IPS-20b (cell line): ENCODE measurements at regions not wholly inside any gene's neighbourhood (a gene's known extent, or its start where the extent isn't known, plus 50 kb on each side); places are given as distances from the start of the nearest gene placed in this dataset.

Source experiments
- H3K27ac ChIP-seq: one replicate; pipeline ENCODE4 v1.5.1; 2013; ENCODE audit warnings: low read length
- H3K27me3 ChIP-seq: 2 replicates; pipeline ENCODE4 v1.6.1; 2013; ENCODE audit warnings: mild to moderate bottlenecking, low read length, inconsistent platforms; ENCODE audit not compliant: insufficient read depth
- H3K36me3 ChIP-seq: 2 replicates; pipeline ENCODE4 v1.6.1; 2013; ENCODE audit warnings: low read depth, mild to moderate bottlenecking, inconsistent platforms, low read length, moderate library complexity; ENCODE audit not compliant: insufficient read depth
- H3K4me1 ChIP-seq: 2 replicates; pipeline ENCODE4 v1.6.1; 2013; ENCODE audit warnings: mild to moderate bottlenecking, control low read depth, inconsistent platforms, low read length, moderate library complexity; ENCODE audit not compliant: insufficient read depth
- H3K4me3 ChIP-seq: 2 replicates; pipeline ENCODE4 v1.5.1; 2013; ENCODE audit warnings: mild to moderate bottlenecking, low read length, inconsistent platforms
- H3K9ac ChIP-seq: 2 replicates; pipeline ENCODE4 v1.6.1; 2013; ENCODE audit warnings: low read depth, mild to moderate bottlenecking, inconsistent platforms, low read length, moderate library complexity
- H3K9me3 ChIP-seq: 2 replicates; pipeline ENCODE4 v1.6.1; 2013; ENCODE audit warnings: mild to moderate bottlenecking, low read depth, low read length, inconsistent platforms; ENCODE audit not compliant: insufficient read depth

DNA sequence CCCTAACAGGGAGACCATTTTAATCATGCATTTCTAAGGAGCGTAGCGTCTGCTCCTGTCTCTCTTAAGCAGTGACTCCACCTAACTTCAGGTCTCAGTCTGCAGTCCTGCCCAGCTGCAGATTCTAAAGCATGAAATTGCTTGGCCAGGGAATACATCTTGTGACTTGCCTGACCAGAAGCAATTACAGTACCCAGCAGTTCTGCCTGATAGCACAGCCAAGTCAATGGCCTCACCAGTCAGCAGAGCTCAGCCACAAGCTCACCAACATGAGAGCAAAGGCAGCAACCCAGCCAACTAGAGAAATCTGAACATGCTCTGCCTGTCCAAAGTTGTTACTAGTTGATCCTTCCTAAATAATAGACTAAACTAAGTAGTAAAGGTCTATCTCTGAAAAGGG, 2011.9 kb upstream of the PCDH10 start:
- H3K9ac ChIP-seq, result no peak overlapping the region
- no peak overlapping the region for H3K4me3 ChIP-seq
- no peaks in the 10 kb centered on the region for H3K36me3 ChIP-seq
- H3K9me3 ChIP-seq, result no peaks in the 10 kb centered on the region
- H3K4me1 ChIP-seq, result no peaks in the 10 kb centered on the region; the same call in 1 of the 2 replicates
- no peak overlapping the region for H3K27ac ChIP-seq
- H3K27me3 ChIP-seq, result no peaks in the 10 kb centered on the region

DNA sequence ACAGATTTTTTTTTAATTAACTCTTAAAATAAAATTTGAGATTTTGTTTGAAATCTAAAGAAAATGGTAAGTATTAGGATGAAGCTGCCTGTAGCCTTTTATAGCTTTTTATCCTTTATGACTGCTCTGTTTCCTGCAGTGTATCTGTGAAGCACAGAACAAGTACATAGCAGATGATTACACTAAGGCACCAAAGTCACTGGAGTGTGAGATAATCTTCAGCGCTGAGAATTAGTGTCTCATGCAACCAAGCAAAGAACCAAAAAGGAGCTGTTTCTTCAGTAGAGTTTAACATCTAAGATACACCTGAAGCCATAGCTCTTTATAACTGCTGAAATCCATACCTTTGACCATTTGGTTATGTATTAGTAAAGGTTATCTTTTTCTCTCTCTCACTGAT, 1989.8 kb upstream of the PCDH10 start:
- no peaks in the 10 kb centered on the region for H3K36me3 ChIP-seq
- H3K27ac ChIP-seq, result no peak overlapping the region
- H3K4me3 ChIP-seq, result no peak overlapping the region
- no peaks in the 10 kb centered on the region for H3K27me3 ChIP-seq
- no peaks in the 10 kb centered on the region for H3K9me3 ChIP-seq
- H3K9ac ChIP-seq, result no peak overlapping the region
- H3K4me1 ChIP-seq, result no peaks in the 10 kb centered on the region

DNA sequence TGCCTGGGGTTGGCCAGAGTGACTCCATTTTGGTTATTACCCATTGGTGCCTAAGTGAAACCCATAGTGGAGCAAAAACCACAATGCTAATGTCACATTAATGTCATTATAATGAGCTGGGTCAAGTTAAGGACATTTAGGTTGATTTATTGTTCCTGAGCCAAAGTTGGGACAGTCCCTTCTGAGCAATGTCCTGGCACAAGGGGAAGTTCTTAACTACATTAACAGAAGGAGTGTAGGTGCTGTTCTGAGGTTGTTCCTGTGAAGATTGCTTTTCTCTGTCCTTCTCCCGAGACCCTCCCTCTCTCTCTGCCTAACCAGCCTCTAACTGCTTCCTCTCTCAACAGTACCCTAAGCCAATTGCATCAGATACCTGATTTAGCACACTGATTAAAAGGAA, 1956.8 kb upstream of the PCDH10 start:
- H3K27me3 ChIP-seq, result no peaks in the 10 kb centered on the region

DNA sequence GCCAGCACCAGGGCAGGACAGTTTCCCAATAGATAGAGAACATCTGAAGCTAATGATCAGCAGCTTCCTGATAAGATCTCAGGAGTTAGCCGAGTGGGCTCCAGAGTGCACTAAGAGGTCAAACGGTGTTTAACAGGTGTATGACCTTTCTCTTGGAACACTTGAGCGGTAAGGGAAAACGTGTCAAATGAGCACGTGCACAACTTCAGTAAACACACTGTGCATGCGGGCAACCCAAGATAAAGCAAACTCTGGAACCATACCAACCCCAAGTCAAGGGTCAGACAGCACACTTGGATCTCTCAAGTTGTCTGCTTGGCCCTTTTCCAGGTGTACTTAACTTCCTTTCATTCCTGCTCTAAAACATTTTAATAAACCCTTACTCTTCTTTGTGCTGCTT, 1941.5 kb upstream of the PCDH10 start:
- Histone ChIP-seq H3K36me3 (no peaks in the 10 kb centered on the region), H3K4me1 (no peaks in the 10 kb centered on the region), H3K27ac (no peak overlapping the region), H3K9me3 (no peaks in the 10 kb centered on the region), H3K4me3 (no peak overlapping the region), H3K9ac (no peak overlapping the region), H3K27me3 (no peaks in the 10 kb centered on the region)

More for the DNA sequence above, 1956.8 kb upstream of the PCDH10 start:
- no peaks in the 10 kb centered on the region for H3K36me3 ChIP-seq
- H3K9ac ChIP-seq, result no peak overlapping the region
- H3K9me3 ChIP-seq, result peaks cover 9% of the 10 kb centered on the region; the same call in 1 of the 2 replicates
- H3K4me1 ChIP-seq, result no peaks in the 10 kb centered on the region
- no peak overlapping the region for H3K4me3 ChIP-seq
- no peak overlapping the region for H3K27ac ChIP-seq

DNA sequence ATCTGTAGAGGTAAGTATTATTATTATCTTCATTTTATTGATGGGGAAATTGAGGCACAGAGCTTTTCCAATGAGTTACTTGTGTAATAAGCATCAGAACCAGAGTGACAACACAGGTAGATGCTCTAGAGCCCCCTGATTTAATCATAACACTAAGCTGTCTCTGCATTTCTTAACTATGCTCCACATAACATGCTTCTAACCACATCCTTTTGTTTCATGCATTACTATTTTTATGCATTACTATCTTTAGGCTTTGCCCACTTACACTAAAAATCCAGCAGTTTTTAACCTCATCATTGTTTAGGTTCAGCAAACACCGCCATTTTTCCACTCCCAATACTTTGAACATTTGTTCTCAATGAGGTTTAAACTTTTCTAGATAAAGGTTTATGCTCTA, 1900.8 kb upstream of the PCDH10 start:
- Histone ChIP-seq H3K9ac (no peak overlapping the region), H3K4me1 (no peaks in the 10 kb centered on the region), H3K9me3 (no peaks in the 10 kb centered on the region), H3K27me3 (no peaks in the 10 kb centered on the region), H3K27ac (no peak overlapping the region), H3K36me3 (no peaks in the 10 kb centered on the region), H3K4me3 (no peak overlapping the region)

DNA sequence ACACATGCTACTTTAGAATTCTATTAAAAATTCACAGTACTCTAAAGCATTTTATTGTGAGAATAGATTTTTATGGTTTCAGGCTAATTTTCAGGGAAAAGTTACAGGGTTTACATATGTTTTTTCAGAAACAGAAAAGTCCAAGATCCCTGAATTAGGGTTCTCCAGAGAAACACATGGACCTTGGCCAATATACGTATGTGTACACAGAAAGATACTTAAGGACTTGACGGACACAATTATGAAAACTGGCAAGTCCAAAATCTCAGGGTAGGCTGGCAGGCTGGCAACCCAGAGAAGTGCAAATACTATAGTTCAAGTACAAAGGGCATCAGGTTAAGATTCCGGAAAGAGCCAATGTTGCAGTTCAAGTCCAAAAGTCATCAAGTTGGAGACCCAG, 1897.8 kb upstream of the PCDH10 start:
- H3K4me1 ChIP-seq, result no peaks in the 10 kb centered on the region
- no peaks in the 10 kb centered on the region for H3K36me3 ChIP-seq
- H3K27me3 ChIP-seq, result no peaks in the 10 kb centered on the region

DNA sequence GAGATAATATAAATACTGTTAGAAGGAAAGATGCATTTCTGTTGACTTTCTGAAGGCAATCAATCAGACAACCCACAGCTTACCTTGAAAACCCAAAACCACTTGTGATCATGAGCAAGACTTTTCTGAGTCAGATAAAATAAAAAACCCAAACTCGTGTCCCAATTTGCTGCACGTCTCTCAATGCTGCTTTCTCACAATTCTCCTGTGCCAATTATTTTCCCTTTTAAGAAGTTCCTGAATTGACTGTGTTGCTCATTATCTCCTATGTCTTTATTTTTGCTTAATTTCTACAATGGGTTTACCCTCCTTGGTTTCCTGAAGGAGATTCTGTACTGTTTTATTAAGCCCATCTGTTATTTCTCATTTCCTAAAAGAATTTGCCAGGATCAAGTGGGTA, 1891.9 kb upstream of the PCDH10 start:
- Histone ChIP-seq H3K27me3 (no peaks in the 10 kb centered on the region), H3K9me3 (no peaks in the 10 kb centered on the region), H3K4me1 (no peaks in the 10 kb centered on the region), H3K9ac (no peak overlapping the region), H3K4me3 (no peak overlapping the region), H3K36me3 (no peaks in the 10 kb centered on the region), H3K27ac (no peak overlapping the region)

More for the DNA sequence above, 1897.8 kb upstream of the PCDH10 start:
- no peak overlapping the region for H3K27ac ChIP-seq
- H3K9me3 ChIP-seq, result no peaks in the 10 kb centered on the region
- H3K9ac ChIP-seq, result no peak overlapping the region
- H3K4me3 ChIP-seq, result no peak overlapping the region

DNA sequence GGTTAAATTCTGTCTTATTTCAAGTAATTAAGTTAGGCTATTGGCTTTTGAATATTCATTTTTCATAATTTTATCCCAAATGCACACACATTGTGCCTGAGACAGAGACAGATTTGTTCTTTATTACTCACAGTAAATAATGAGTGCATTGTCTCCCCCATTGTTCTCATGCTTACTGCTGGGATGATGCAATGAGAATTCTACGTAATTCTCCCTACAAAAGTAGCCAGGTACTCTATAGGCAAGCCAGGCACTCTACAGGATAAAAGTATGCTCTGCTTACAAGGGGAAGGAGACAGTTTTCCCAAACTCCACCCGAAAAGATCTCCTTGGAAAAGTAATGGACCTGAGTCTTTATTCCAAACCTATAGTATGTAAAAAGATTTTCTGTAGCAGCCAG, 1890.7 kb upstream of the PCDH10 start:
- no peaks in the 10 kb centered on the region for H3K36me3 ChIP-seq
- no peak overlapping the region for H3K9ac ChIP-seq
- H3K27me3 ChIP-seq, result no peaks in the 10 kb centered on the region
- H3K9me3 ChIP-seq, result no peaks in the 10 kb centered on the region
- H3K4me1 ChIP-seq, result no peaks in the 10 kb centered on the region
- no peak overlapping the region for H3K27ac ChIP-seq
- H3K4me3 ChIP-seq, result no peak overlapping the region

DNA sequence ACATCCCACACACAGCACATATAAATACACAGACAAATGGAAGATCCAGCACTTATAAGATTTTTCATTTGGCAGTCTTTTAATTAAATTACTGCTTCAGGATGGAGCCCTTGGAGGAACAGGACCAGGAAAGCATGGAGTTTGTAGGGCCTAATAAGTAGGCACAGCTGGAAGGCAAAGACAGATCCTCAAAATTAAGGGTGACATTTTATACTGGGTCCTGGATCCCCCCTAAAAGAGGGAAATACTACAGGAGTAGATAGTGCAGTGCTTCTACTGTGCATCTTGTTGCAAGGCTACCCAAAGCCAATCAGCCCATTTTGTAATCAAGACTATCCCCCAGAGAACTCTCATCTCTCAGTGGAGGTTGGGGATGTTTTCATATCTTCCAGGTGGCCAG, 1860.7 kb upstream of the PCDH10 start:
- H3K27ac ChIP-seq, result no peak overlapping the region
- H3K27me3 ChIP-seq, result no peaks in the 10 kb centered on the region
- H3K9me3 ChIP-seq, result peaks cover 52% of the 10 kb centered on the region
- no peaks in the 10 kb centered on the region for H3K36me3 ChIP-seq
- H3K9ac ChIP-seq, result no peak overlapping the region
- no peaks in the 10 kb centered on the region for H3K4me1 ChIP-seq
- H3K4me3 ChIP-seq, result no peak overlapping the region

DNA sequence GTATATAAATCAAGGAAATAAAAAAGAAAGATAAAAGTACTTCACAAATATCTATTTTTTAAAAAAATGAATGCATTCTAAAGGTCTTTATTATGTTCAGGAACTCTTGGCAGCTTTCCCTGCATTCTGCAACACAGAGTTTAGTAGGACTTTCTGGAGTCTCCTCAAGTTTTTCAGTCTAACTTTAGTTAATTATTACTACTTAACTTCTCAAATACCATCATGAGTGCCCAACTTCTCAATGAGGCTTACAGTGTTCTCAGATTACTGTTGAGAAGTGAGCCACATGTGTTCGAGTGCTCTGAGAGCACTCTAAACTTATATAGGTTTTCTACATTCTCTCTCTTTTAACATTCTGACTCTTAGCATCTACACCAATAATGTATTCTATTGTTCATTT, 1852.9 kb upstream of the PCDH10 start:
- Histone ChIP-seq H3K9me3 (peaks cover 5% of the 10 kb centered on the region; the same call in 1 of the 2 replicates), H3K9ac (no peak overlapping the region), H3K36me3 (no peaks in the 10 kb centered on the region), H3K27me3 (no peaks in the 10 kb centered on the region), H3K4me3 (no peak overlapping the region), H3K4me1 (no peaks in the 10 kb centered on the region), H3K27ac (no peak overlapping the region)

DNA sequence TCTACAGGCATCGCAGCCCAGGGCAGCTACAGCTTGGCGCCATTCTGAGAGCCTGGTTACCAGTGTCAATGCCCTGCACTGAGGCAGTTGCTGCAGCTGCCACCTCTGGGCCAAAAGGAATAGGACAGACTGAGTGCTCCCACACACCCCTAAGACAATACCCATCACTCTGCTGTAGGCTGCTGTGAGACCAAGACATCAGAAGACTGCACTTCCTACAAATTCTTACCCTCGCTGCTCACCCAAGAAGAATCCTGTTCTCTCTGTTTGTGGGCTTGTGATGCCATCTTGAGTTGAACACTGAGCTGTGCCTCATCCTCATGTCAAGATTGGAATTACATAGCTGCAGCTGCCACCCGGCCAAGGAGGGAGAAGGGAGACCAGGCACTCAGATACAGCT, 1847.0 kb upstream of the PCDH10 start:
- Histone ChIP-seq H3K27me3 (no peaks in the 10 kb centered on the region), H3K27ac (no peak overlapping the region), H3K4me1 (no peaks in the 10 kb centered on the region), H3K9ac (no peak overlapping the region), H3K4me3 (no peak overlapping the region), H3K36me3 (no peaks in the 10 kb centered on the region), H3K9me3 (no peaks in the 10 kb centered on the region)

DNA sequence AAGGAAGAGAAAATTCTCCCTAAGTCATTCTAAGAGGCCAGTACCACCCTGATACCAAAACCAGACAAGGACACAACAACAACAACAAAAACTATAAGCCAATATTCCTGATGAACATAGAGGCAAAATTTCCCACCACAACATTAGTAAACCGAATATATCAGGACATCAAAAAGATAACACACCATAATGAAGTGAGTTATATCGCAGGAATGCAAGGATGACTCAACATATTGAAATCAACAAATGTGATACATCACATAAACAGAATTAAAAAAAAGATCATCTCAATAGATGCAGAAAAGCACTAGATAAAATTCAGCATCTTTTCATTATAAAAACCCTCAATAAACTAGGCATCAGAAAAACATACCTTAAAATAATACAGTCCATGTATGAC, 1844.4 kb upstream of the PCDH10 start:
- H3K4me1 ChIP-seq, result no peaks in the 10 kb centered on the region
- no peaks in the 10 kb centered on the region for H3K36me3 ChIP-seq
- H3K27ac ChIP-seq, result no peak overlapping the region
- no peaks in the 10 kb centered on the region for H3K27me3 ChIP-seq
- no peak overlapping the region for H3K9ac ChIP-seq
- no peaks in the 10 kb centered on the region for H3K9me3 ChIP-seq
- no peak overlapping the region for H3K4me3 ChIP-seq

DNA sequence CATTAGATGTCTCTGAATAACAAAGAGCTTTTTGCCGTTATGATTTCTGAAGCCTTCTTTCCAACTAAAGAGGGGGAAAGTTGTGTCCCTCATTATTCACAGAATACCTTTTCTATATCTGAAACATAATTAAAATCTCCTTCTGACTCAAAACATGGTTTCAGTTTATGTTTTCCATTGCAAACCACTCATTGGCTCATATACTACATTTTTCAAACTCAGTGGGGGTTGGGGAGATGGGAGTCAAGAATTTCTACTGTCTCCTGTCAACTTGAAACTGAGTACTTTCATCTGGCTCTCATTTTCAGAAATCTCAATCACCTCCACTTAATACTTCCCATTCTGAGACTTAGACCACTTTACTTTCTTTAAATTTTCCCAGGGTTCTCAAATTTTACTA, 1839.5 kb upstream of the PCDH10 start:
- H3K36me3 ChIP-seq, result no peaks in the 10 kb centered on the region
- no peak overlapping the region for H3K9ac ChIP-seq
- no peak overlapping the region for H3K27ac ChIP-seq
- H3K4me1 ChIP-seq, result no peaks in the 10 kb centered on the region
- no peaks in the 10 kb centered on the region for H3K27me3 ChIP-seq
- H3K4me3 ChIP-seq, result no peak overlapping the region
- no peaks in the 10 kb centered on the region for H3K9me3 ChIP-seq
